ENCODE measurements at regions not wholly inside any gene's neighbourhood (a gene's known extent, or its start where the extent isn't known, plus 50 kb on each side); places are given as distances from the start of the nearest gene placed in this dataset.

DNA sequence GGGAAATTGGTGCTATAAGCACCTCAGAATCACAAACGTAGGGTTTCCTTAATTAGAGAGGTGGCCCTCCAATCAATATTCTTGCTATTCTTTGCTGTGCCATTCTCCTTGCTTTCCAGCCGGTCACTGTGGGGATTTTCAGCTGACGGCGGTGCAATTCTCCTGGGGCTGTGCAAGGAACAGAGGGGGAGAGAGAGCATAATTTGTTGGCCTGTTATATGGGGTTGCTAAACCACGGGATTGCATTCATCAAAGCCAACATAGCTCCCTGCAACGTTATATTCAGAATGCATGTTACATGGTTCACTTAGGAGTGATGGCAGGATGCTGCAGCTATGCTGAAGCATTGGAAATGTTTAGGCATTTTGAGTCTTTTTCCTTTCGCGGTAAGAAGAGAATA is 441.3 kb upstream of the CLINT1 start:
- Mint-ChIP-seq H3K27ac (ENCODE audit: low read depth, unreplicated experiment) (no peak overlapping the region), H3K9me3 (ENCODE audit: unreplicated experiment) (peaks cover 11% of the 10 kb centered on the region), H3K4me1 (ENCODE audit: insufficient read depth, unreplicated experiment) (no peaks in the 10 kb centered on the region), H3K36me3 (ENCODE audit: insufficient read depth, unreplicated experiment) (no peaks in the 10 kb centered on the region), H3K4me3 (ENCODE audit: unreplicated experiment) (no peak overlapping the region), H3K27me3 (ENCODE audit: insufficient read depth, unreplicated experiment) (no peaks in the 10 kb centered on the region)
- BruUV-seq (replicated peaks) = no TSS peak
- ChIA-PET POLR2A (no interaction called here), CTCF (no interaction called here)
- no peak for DNase-seq (ENCODE audit: unreplicated experiment)
- no peak for TF ChIP-seq CTCF (IDR thresholded peaks at IDR 0.05; ENCODE audit: unreplicated experiment)
- intact Hi-C loops (cut with micrococcal nuclease) = no loop called here

DNA sequence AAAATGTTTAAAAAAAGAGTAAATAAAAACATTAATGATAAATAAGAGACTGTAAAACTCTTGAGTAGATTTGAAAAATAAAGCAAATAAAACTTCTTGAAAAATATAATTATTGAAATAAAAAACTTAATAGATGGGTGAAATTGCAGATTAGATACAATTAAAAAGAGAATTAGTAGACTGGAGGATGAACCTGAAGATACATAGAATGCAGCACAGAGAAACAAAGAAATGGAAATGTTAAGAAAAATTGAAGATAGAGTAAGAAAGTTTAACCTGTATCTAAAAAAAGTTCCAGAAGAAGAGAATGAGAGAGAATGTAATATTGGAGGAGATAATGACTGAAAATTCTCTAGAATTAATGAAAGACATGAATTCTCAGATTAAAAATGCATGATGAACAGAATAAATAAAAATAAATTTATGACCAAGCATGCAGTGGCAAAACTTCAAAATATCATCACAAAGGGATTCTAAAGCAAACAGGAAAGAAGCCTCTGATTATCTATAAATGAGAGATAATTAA is 438.1 kb upstream of the CLINT1 start:
- no peaks in the 10 kb centered on the region for H3K4me1 Mint-ChIP-seq (ENCODE audit: insufficient read depth, unreplicated experiment)
- intact Hi-C loops (cut with micrococcal nuclease) = no loop called here
- no peak for TF ChIP-seq CTCF (IDR thresholded peaks at IDR 0.05; ENCODE audit: unreplicated experiment)
- H3K36me3 Mint-ChIP-seq (ENCODE audit: insufficient read depth, unreplicated experiment) = no peaks in the 10 kb centered on the region
- peaks cover 11% of the 10 kb centered on the region for H3K9me3 Mint-ChIP-seq (ENCODE audit: unreplicated experiment)
- DNase-seq (ENCODE audit: unreplicated experiment) = no peak
- H3K27ac Mint-ChIP-seq (ENCODE audit: low read depth, unreplicated experiment) = no peak overlapping the region
- no peak overlapping the region for H3K4me3 Mint-ChIP-seq (ENCODE audit: unreplicated experiment)
- BruUV-seq (replicated peaks) = no TSS peak
- ChIA-PET CTCF (interaction anchor here (0.6 to 0.8 kb wide), 3 partner anchors 9 to 225 kb away, joined by 3 to 4 read pairs (median 3); no protein-coding TSS in a partner anchor), POLR2A (no interaction called here)
- no peaks in the 10 kb centered on the region for H3K27me3 Mint-ChIP-seq (ENCODE audit: insufficient read depth, unreplicated experiment)

DNA sequence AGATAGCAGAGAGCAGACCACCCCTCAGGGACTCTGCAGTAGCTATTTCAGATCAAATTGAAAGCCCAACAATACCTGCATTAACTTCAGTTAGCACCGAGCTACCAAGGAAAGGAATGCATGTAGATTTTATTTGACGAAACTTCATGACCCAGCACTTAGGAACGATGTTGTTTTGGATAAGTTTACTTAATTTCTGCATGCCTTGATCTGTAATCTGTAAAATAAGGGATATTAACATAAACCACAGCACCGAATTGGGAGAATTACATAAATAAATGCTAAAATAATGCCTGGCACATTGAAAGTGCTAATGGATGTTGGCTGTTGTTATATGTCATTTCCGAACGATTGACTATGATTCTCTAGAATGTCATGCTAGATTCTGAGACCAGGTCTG is 435.8 kb upstream of the CLINT1 start:
- intact Hi-C loops (cut with micrococcal nuclease) = no loop called here
- no peaks in the 10 kb centered on the region for H3K27me3 Mint-ChIP-seq (ENCODE audit: insufficient read depth, unreplicated experiment)
- ChIA-PET CTCF (interaction anchor here (0.6 to 0.8 kb wide), 2 partner anchors 89 to 119 kb away, joined by 3 read pairs; no protein-coding TSS in a partner anchor), POLR2A (no interaction called here)
- DNase-seq (ENCODE audit: unreplicated experiment) = no peak
- H3K36me3 Mint-ChIP-seq (ENCODE audit: insufficient read depth, unreplicated experiment) = no peaks in the 10 kb centered on the region
- no peak overlapping the region for H3K4me3 Mint-ChIP-seq (ENCODE audit: unreplicated experiment)
- BruUV-seq (replicated peaks) = no TSS peak
- no peaks in the 10 kb centered on the region for H3K4me1 Mint-ChIP-seq (ENCODE audit: insufficient read depth, unreplicated experiment)
- peaks cover 11% of the 10 kb centered on the region for H3K9me3 Mint-ChIP-seq (ENCODE audit: unreplicated experiment)
- H3K27ac Mint-ChIP-seq (ENCODE audit: low read depth, unreplicated experiment) = no peak overlapping the region
- no peak for TF ChIP-seq CTCF (IDR thresholded peaks at IDR 0.05; ENCODE audit: unreplicated experiment)

DNA sequence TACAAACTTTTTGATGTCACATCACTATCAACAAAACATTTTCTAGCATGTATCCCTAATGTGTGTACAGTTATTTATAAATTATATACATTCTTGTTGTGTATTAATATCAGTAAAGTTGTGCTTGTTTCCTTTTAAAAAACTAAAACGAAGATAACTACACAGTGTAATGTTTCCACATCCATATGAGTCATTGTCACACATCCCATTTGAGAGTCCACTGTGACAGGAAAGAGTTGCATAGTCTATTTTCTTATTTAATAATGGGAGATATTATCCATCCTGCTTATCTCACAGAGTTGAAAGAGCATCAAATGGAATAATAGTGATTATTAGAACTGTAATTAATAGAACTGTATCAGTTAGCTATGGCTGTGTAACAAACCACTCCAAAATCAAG is 434.0 kb upstream of the CLINT1 start:
- no peak overlapping the region for H3K4me3 Mint-ChIP-seq (ENCODE audit: unreplicated experiment)
- ChIA-PET POLR2A (no interaction called here), CTCF (interaction anchor here (0.6 to 0.8 kb wide), 2 partner anchors 65 to 183 kb away, joined by 3 to 4 read pairs; no protein-coding TSS in a partner anchor)
- H3K4me1 Mint-ChIP-seq (ENCODE audit: insufficient read depth, unreplicated experiment) = peaks cover 5% of the 10 kb centered on the region
- H3K9me3 Mint-ChIP-seq (ENCODE audit: unreplicated experiment) = peaks cover 11% of the 10 kb centered on the region
- no TSS peak for BruUV-seq (replicated peaks)
- no peaks in the 10 kb centered on the region for H3K36me3 Mint-ChIP-seq (ENCODE audit: insufficient read depth, unreplicated experiment)
- DNase-seq (ENCODE audit: unreplicated experiment) = no peak
- intact Hi-C loops (cut with micrococcal nuclease) = no loop called here
- no peak overlapping the region for H3K27ac Mint-ChIP-seq (ENCODE audit: low read depth, unreplicated experiment)
- TF ChIP-seq CTCF (IDR thresholded peaks at IDR 0.05; ENCODE audit: unreplicated experiment) = no peak
- no peaks in the 10 kb centered on the region for H3K27me3 Mint-ChIP-seq (ENCODE audit: insufficient read depth, unreplicated experiment)
